Spleen (tissue), 11 donors: ENCODE measurements at regions not wholly inside any gene's neighbourhood (a gene's known extent, or its start where the extent isn't known, plus 50 kb on each side); places are given as distances from the start of the nearest gene placed in this dataset.

Source experiments
- DNase-seq: peaks from one replicate; pipeline ENCODE4 v3.0.0-alpha.2; 2020
- H3K27ac ChIP-seq, 8 donors: fragments of 200-600 bp; sonication (generic) in 7 of 8; 1 replicate in 4 of 8; 2 replicates in 4 of 8; pipeline versions ENCODE4 v1.5.0 to v1.8.0; 2016 to 2021; ENCODE audit warnings: inconsistent platforms in 4 of 8, mild to moderate bottlenecking in 4 of 8, moderate library complexity in 1 of 8
- H3K27me3 ChIP-seq, 7 donors: fragments of 200-600 bp; sonication (generic) in 6 of 7; replicated peaks in 1 of 7; 1 replicate in 4 of 7; 2 replicates in 3 of 7; pipeline versions ENCODE4 v1.5.0 to v1.8.0; 2016 to 2021; ENCODE audit warnings: inconsistent platforms in 3 of 7, mild to moderate bottlenecking in 1 of 7
- H3K36me3 ChIP-seq, 6 donors: fragments of 200-600 bp; sonication (generic) in 5 of 6; 1 replicate in 4 of 6; 2 replicates in 2 of 6; pipeline versions ENCODE4 v1.5.0 to v1.8.0; 2016 to 2021; ENCODE audit warnings: inconsistent platforms in 2 of 6
- H3K4me1 ChIP-seq, 6 donors: fragments of 200-600 bp; sonication (generic) in 5 of 6; 1 replicate in 3 of 6; 2 replicates in 3 of 6; pipeline versions ENCODE4 v1.5.0 to v1.8.0; 2016 to 2021; ENCODE audit warnings: inconsistent platforms in 3 of 6
- H3K4me3 ChIP-seq, 8 donors: fragments of 200-600 bp; sonication (generic) in 7 of 8; 1 replicate in 4 of 8; 2 replicates in 4 of 8; pipeline versions ENCODE4 v1.5.0 to v1.8.0; 2016 to 2021; ENCODE audit warnings: inconsistent platforms in 4 of 8, mild to moderate bottlenecking in 4 of 8, moderate library complexity in 2 of 8
- H3K9me3 ChIP-seq, 8 donors: fragments of 200-600 bp; sonication (generic) in 7 of 8; 1 replicate in 4 of 8; 2 replicates in 4 of 8; pipeline versions ENCODE4 v1.5.0 to v1.8.0; 2016 to 2021; ENCODE audit warnings: inconsistent platforms in 4 of 8
- POLR2A ChIP-seq, 3 donors: fragments of 450-650 bp; IDR thresholded peaks; one replicate each; pipeline ENCODE4 v1.5.1; 2017; ENCODE audit warnings: antibody characterized with exemption in 3 of 3, mild to moderate bottlenecking in 1 of 3
- POLR2AphosphoS5 ChIP-seq, 3 donors: sonication (generic); formaldehyde crosslinking; IDR thresholded peaks; one replicate each; pipeline ENCODE4 v1.5.1; 2017; ENCODE audit warnings: antibody characterized with exemption in 3 of 3
- WGBS, 5 donors: extraction: QIAGEN DNeasy Blood & Tissue Kit in 3 of 5; methylation state at CpG; one replicate each; pipeline versions ENCODE4 v1.1.5 to v1.1.7; 2013 to 2018; 5-methylcytosine and 5-hydroxymethylcytosine counted together
- intact Hi-C: fragments of 100-400 bp; cut with DNase I; formaldehyde crosslinking; loops from one replicate; pipeline ENCODE4 v1.15.0; 2023; ENCODE audit warnings: low total_unique reads
- TF ChIP-seq, protein P1 (sequence below), 11 experiments: fragments of 200-600 bp in 7 of 11; fragments of 450-650 bp in 4 of 11; sonication (generic) in 4 of 11; IDR thresholded peaks in 8 of 11; conservative IDR thresholded peaks in 3 of 11; 1 replicate in 7 of 11; 2 replicates in 4 of 11; pipeline versions ENCODE4 v1.4.0 to v1.8.0; 2016 to 2021; ENCODE audit warnings: antibody characterized with exemption in 11 of 11, inconsistent platforms in 4 of 11, mild to moderate bottlenecking in 1 of 11
- donor health status: healthy with polysubstance abuse.
- donor health status: DM: no; HTN: no; CAD: no; lungs with moderate emphysema.
- donor health status: DM: no; HTN: no; CAD: no.
- donor health status: Bipolar disorder and iron deficiency.
- donor health status: healthy.
- donor health status: DM: no; HTN: no; CAD: no.
- donor health status: DM: yes; HTN: yes; CAD: no.

DNA sequence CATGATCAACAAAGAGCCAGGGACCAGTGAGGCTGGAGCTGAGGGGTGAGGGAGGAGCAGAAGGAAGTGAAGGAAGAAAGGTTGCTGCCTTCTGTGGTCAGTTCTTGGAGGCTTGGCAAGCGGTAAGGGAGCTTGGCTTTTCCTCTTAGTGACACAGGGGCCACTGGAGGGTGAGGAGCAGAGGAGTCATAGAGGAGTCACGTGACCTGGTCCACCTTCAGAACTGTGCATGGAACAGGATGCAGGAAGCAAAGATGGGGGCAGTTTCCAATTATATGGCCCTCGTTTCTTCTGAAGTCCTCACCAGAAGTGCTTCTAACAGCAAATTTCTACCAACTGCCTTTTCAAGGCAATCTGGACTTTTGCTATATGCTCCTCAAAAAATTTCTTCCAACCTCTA lies 326.9 kb upstream of the SMIM21 start:
- WGBS, 5 donors: 37 to 68% (median 62%) methylated on average over 3 of the region's 3 CpGs
- H3K4me1 ChIP-seq: no peaks in the 10 kb centered on the region
- no peaks in the 10 kb centered on the region for H3K9me3 ChIP-seq
- no peak for DNase-seq
- no peak overlapping the region for H3K4me3 ChIP-seq
- no peak overlapping the region for H3K27ac ChIP-seq
- intact Hi-C loops: no loop called here
- no peaks in the 10 kb centered on the region for H3K36me3 ChIP-seq
- no peaks in the 10 kb centered on the region for H3K27me3 ChIP-seq
- TF ChIP-seq, protein P1, sequence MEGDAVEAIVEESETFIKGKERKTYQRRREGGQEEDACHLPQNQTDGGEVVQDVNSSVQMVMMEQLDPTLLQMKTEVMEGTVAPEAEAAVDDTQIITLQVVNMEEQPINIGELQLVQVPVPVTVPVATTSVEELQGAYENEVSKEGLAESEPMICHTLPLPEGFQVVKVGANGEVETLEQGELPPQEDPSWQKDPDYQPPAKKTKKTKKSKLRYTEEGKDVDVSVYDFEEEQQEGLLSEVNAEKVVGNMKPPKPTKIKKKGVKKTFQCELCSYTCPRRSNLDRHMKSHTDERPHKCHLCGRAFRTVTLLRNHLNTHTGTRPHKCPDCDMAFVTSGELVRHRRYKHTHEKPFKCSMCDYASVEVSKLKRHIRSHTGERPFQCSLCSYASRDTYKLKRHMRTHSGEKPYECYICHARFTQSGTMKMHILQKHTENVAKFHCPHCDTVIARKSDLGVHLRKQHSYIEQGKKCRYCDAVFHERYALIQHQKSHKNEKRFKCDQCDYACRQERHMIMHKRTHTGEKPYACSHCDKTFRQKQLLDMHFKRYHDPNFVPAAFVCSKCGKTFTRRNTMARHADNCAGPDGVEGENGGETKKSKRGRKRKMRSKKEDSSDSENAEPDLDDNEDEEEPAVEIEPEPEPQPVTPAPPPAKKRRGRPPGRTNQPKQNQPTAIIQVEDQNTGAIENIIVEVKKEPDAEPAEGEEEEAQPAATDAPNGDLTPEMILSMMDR (IDR thresholded peaks at IDR 0.05 in 8 of 11, conservative IDR thresholded peaks at IDR 0.05 in 3 of 11): no peak
- TF ChIP-seq POLR2AphosphoS5 (IDR thresholded peaks at IDR 0.05): no peak
- no peak for TF ChIP-seq POLR2A (IDR thresholded peaks at IDR 0.05)

DNA sequence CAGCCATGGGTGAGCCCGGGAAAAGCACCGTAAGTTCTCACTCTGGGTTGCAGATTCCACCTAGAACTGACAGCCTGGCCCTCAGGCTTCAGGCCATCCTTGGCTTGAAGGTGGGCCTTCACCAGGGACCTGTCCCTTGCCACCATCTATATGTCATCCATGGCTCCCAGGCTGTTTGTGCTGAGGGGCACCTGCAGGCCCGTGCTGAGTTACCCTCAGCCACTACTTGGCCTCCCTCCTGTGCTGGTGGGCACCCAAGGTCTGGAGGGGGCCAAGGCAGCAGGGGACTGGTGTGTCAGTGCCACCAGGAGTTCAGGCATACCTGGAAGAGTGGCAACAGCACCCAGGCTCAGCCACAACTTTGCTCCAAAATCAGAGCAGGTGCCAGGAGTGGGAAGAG lies 326.2 kb upstream of the SMIM21 start:
- no peaks in the 10 kb centered on the region for H3K9me3 ChIP-seq
- no peak overlapping the region for H3K27ac ChIP-seq
- no peak overlapping the region for H3K4me3 ChIP-seq
- H3K27me3 ChIP-seq: no peaks in the 10 kb centered on the region
- intact Hi-C loops: no loop called here
- DNase-seq: no peak
- H3K36me3 ChIP-seq: no peaks in the 10 kb centered on the region
- 84 to 100% (median 94%) methylated on average over 3 of the region's 3 CpGs for WGBS, 5 donors
- no peaks in the 10 kb centered on the region for H3K4me1 ChIP-seq
- no peak for TF ChIP-seq POLR2AphosphoS5 (IDR thresholded peaks at IDR 0.05)
- TF ChIP-seq, protein P1 (IDR thresholded peaks at IDR 0.05 in 8 of 11, conservative IDR thresholded peaks at IDR 0.05 in 3 of 11): no peak
- no peak for TF ChIP-seq POLR2A (IDR thresholded peaks at IDR 0.05)

DNA sequence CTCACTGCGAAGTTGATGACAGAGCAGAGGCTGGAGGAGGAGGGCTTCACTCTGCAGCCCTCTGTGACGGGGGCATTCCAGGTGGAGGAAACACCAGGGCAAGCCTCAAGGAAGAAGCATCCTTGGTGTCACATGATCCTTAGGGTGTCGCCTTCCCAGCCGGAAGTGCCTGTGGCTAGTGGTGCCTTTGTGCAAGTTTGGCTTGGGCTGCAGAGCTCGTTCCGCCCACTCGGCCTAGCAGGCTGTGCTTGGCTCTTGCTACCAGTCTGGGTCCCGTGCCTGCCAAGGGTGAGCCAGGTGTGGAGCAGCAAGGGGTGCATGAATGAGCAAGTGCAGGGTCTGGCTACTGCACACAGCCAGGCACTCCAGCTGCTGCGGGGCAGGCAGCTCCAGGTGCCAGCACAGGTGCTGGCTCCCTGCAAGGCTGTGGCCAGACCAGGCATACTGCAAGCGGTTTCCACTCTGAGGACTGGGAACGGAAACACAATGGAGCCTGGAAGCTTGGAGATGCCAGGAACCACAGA lies 325.3 kb upstream of the SMIM21 start:
- 66 to 77% (median 73%) methylated on average over 9 to 11 of the region's 11 CpGs for WGBS, 5 donors
- intact Hi-C loops: no loop called here
- no peak for DNase-seq

DNA sequence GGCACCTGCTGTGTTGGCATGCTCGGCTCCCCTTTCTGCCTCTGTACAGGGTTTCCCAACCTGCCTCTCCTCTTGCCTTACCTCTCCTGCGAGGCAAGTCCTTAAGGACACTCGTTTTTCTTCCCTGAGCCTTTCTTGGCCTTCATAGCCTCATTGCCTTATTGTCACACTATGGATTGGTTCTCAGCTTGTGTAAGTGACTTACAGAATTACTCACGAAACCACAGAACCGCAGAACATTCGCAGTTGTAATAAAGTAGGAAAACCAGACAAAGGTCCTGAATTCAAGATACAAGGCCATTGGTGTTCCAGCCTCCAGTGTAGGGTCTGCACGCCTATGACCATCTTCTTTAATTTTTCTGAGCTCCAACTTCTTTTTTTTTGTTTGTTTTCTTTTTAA lies 317.6 kb upstream of the SMIM21 start:
- Histone ChIP-seq H3K4me3 (no peak overlapping the region), H3K4me1 (no peaks in the 10 kb centered on the region), H3K36me3 (no peaks in the 10 kb centered on the region), H3K9me3 (no peaks in the 10 kb centered on the region), H3K27me3 (no peaks in the 10 kb centered on the region), H3K27ac (no peak overlapping the region)
- no peak for DNase-seq
- 78 to 90% (median 85%) methylated on average over 7 of the region's 7 CpGs for WGBS, 5 donors
- TF ChIP-seq POLR2AphosphoS5 (IDR thresholded peaks at IDR 0.05) (no peak), POLR2A (IDR thresholded peaks at IDR 0.05) (no peak)
- TF ChIP-seq, protein P1 (IDR thresholded peaks at IDR 0.05 in 8 of 11, conservative IDR thresholded peaks at IDR 0.05 in 3 of 11): no peak
- intact Hi-C loops: no loop called here

More for the DNA sequence above, 325.3 kb upstream of the SMIM21 start:
- H3K9me3 ChIP-seq: no peaks in the 10 kb centered on the region
- no peak for TF ChIP-seq POLR2A (IDR thresholded peaks at IDR 0.05)
- TF ChIP-seq, protein P1 (IDR thresholded peaks at IDR 0.05 in 8 of 11, conservative IDR thresholded peaks at IDR 0.05 in 3 of 11): no peak
- TF ChIP-seq POLR2AphosphoS5 (IDR thresholded peaks at IDR 0.05): no peak
- no peaks in the 10 kb centered on the region for H3K27me3 ChIP-seq
- no peaks in the 10 kb centered on the region for H3K36me3 ChIP-seq
- no peak overlapping the region for H3K4me3 ChIP-seq
- no peak overlapping the region for H3K27ac ChIP-seq
- H3K4me1 ChIP-seq: no peaks in the 10 kb centered on the region
